ENCODE measurements at regions not wholly inside any gene's neighbourhood (a gene's known extent, or its start where the extent isn't known, plus 50 kb on each side); places are given as distances from the start of the nearest gene placed in this dataset.

GRCh38 chr11:45026835-45027234 lies 76.2 kb upstream of the TP53I11 start:
- no peak overlapping the region for H3K4me3 ChIP-seq (ENCODE audit: low read depth, low read length)
- in situ Hi-C loops (cut with HindIII; ENCODE audit: low sequenced_read_pairs): no loop called here
- no peak for DNase-seq (ENCODE audit: low read depth, low spot score)
- no peak for TF ChIP-seq CTCF (IDR thresholded peaks at IDR 0.05; ENCODE audit: low read depth, low read length)

- TF ChIP-seq CTCF (IDR thresholded peaks at IDR 0.05; ENCODE audit: low read depth, low read length): no peak
- DNase-seq (ENCODE audit: low read depth, low spot score): no peak
- H3K4me3 ChIP-seq (ENCODE audit: low read depth, low read length): no peak overlapping the region
- in situ Hi-C loops (cut with HindIII; ENCODE audit: low sequenced_read_pairs): no loop called here
These were observed 76.6 kb upstream of the TP53I11 start for GRCh38 chr11:45027312-45027711.

- H3K4me3 ChIP-seq (ENCODE audit: low read depth, low read length): no peak overlapping the region
- no peak for TF ChIP-seq CTCF (IDR thresholded peaks at IDR 0.05; ENCODE audit: low read depth, low read length)
- in situ Hi-C loops (cut with HindIII; ENCODE audit: low sequenced_read_pairs): no loop called here
- no peak for DNase-seq (ENCODE audit: low read depth, low spot score)
These were observed 78.4 kb upstream of the TP53I11 start for GRCh38 chr11:45028911-45029682.

GRCh38 chr11:45030778-45031177 lies 80.1 kb upstream of the TP53I11 start:
- in situ Hi-C loops (cut with HindIII; ENCODE audit: low sequenced_read_pairs): no loop called here
- no peak for DNase-seq (ENCODE audit: low read depth, low spot score)
- H3K4me3 ChIP-seq (ENCODE audit: low read depth, low read length): no peak overlapping the region
- TF ChIP-seq CTCF (IDR thresholded peaks at IDR 0.05; ENCODE audit: low read depth, low read length): no peak

- H3K4me3 ChIP-seq (ENCODE audit: low read depth, low read length): no peak overlapping the region
- no peak for TF ChIP-seq CTCF (IDR thresholded peaks at IDR 0.05; ENCODE audit: low read depth, low read length)
- in situ Hi-C loops (cut with HindIII; ENCODE audit: low sequenced_read_pairs): no loop called here
- no peak for DNase-seq (ENCODE audit: low read depth, low spot score)
These were observed 81.3 kb upstream of the TP53I11 start for GRCh38 chr11:45031912-45032519.

GRCh38 chr11:45035413-45035812 lies 84.7 kb upstream of the TP53I11 start:
- in situ Hi-C loops (cut with HindIII; ENCODE audit: low sequenced_read_pairs): no loop called here
- no peak for DNase-seq (ENCODE audit: low read depth, low spot score)
- no peak overlapping the region for H3K4me3 ChIP-seq (ENCODE audit: low read depth, low read length)
- TF ChIP-seq CTCF (IDR thresholded peaks at IDR 0.05; ENCODE audit: low read depth, low read length): no peak

Data from astrocyte of the spinal cord (primary cell).